HG03469 (cell line): ENCODE measurements at regions not wholly inside any gene's neighbourhood (a gene's known extent, or its start where the extent isn't known, plus 50 kb on each side); places are given as distances from the start of the nearest gene placed in this dataset.
"Not testable (repeated sequence)": the region's sequence is repeated elsewhere in the genome, so short reads cannot be mapped to it uniquely, and the experiment has no call there.

Source experiments
- ATAC-seq: cut with Tn5 transposase; IDR thresholded peaks from one replicate; pipeline ENCODE4 v1.9.1; 2021; ENCODE audit warnings: mild to moderate bottlenecking, moderate library complexity, moderate number of reproducible peaks; ENCODE audit not compliant: unreplicated experiment

- no peak for ATAC-seq
Observed at GRCh38 chr12:131333621-131334440, 377.1 kb upstream of the SFSWAP start.

GRCh38 chr12:131334835-131335234, 376.1 kb upstream of the SFSWAP start:
- ATAC-seq: no peak

- ATAC-seq: no peak
Observed at GRCh38 chr12:131335456-131335855, 375.4 kb upstream of the SFSWAP start.

- ATAC-seq: not testable (repeated sequence)
Observed at GRCh38 chr12:131337861-131338260, 373.0 kb upstream of the SFSWAP start.

- ATAC-seq: no peak
Observed at GRCh38 chr12:131340616-131341210, 370.2 kb upstream of the SFSWAP start.

- not testable (repeated sequence) for ATAC-seq
Observed at GRCh38 chr12:131341608-131342007, 369.3 kb upstream of the SFSWAP start.

GRCh38 chr12:131343436-131343835, 367.5 kb upstream of the SFSWAP start:
- ATAC-seq: not testable (repeated sequence)

GRCh38 chr12:131344715-131345520, 366.0 kb upstream of the SFSWAP start:
- ATAC-seq: not testable (repeated sequence)

GRCh38 chr12:131345521-131346436, 365.1 kb upstream of the SFSWAP start:
- ATAC-seq: no peak

GRCh38 chr12:131346555-131347344, 364.1 kb upstream of the SFSWAP start:
- no peak for ATAC-seq

GRCh38 chr12:131347345-131347714, 363.6 kb upstream of the SFSWAP start:
- no peak for ATAC-seq

- ATAC-seq: no peak
Observed at GRCh38 chr12:131347732-131348131, 363.2 kb upstream of the SFSWAP start.

- no peak for ATAC-seq
Observed at GRCh38 chr12:131348231-131348630, 362.7 kb upstream of the SFSWAP start.

- ATAC-seq: no peak
Observed at GRCh38 chr12:131348646-131349045, 362.2 kb upstream of the SFSWAP start.

- no peak for ATAC-seq
Observed at GRCh38 chr12:131349397-131350127, 361.3 kb upstream of the SFSWAP start.

GRCh38 chr12:131350943-131351318, 360.0 kb upstream of the SFSWAP start:
- ATAC-seq: no peak

- no peak for ATAC-seq
Observed at GRCh38 chr12:131351319-131352028, 359.4 kb upstream of the SFSWAP start.

- ATAC-seq: no peak
Observed at GRCh38 chr12:131352296-131352900, 358.5 kb upstream of the SFSWAP start.
